MM.1S (cell line): ENCODE measurements at regions not wholly inside any gene's neighbourhood (a gene's known extent, or its start where the extent isn't known, plus 50 kb on each side); places are given as distances from the start of the nearest gene placed in this dataset.

Experiments used
- CTCF ChIP-seq: fragments of 300-600 bp; sonication (generic); IDR thresholded peaks from 2 replicates; pipeline ENCODE4 v1.5.1; 2016; ENCODE audit warnings: antibody characterized with exemption, low read length, mixed read lengths
- EZH2 ChIP-seq: fragments of 300-600 bp; sonication (generic); optimal IDR thresholded peaks from 2 replicates; pipeline ENCODE3; 2017; ENCODE audit warnings: low read depth, mild to moderate bottlenecking, antibody characterized with exemption, low read length, mixed read lengths

GRCh38 chr14:106681161-106681560, 1154.8 kb downstream of the TMEM121 start:
- TF ChIP-seq CTCF (no peak), EZH2 (no peak)
